ENCODE measurements at regions not wholly inside any gene's neighbourhood (a gene's known extent, or its start where the extent isn't known, plus 50 kb on each side); places are given as distances from the start of the nearest gene placed in this dataset.

GRCh38 chr14:28130610-28131284, 635.8 kb upstream of the FOXG1 start:
- TF ChIP-seq POLR2AphosphoS5 (IDR thresholded peaks at IDR 0.05; ENCODE audit: borderline replicate concordance, low read depth, low read length) (no peak), EZH2 (IDR thresholded peaks at IDR 0.05) (no peak)
